GM18502 (cell line): ENCODE measurements at regions not wholly inside any gene's neighbourhood (a gene's known extent, or its start where the extent isn't known, plus 50 kb on each side); places are given as distances from the start of the nearest gene placed in this dataset.

Source experiments
- ATAC-seq: cut with Tn5 transposase; IDR thresholded peaks from one replicate; pipeline ENCODE4 v1.9.1; 2021; ENCODE audit warnings: mild to moderate bottlenecking; ENCODE audit not compliant: unreplicated experiment, poor library complexity

- no peak for ATAC-seq
These were observed 889.5 kb downstream of the EPHA4 start for GRCh38 chr2:220682616-220683015.

DNA sequence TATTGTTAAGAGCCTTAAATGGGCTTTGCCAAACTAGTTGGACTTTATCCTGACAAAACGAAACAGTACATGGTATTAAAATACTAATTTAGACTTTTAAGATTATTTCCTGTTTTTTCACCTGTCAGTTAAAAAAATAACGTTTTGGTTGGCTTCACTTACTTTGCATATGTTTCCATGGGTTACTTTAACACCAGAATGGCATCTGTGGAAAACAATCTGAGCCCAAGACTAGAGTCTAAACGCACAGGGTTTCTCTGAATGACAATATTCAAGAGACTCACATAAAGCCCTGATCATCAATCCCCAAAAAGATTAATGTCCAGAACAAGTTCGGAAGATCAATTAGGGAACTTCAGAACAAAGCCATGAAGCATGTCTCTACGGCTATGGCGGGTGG lies 888.0 kb downstream of the EPHA4 start:
- ATAC-seq, result no peak

GRCh38 chr2:220687231-220687843 lies 884.8 kb downstream of the EPHA4 start:
- ATAC-seq, result peak; percentile 93

DNA sequence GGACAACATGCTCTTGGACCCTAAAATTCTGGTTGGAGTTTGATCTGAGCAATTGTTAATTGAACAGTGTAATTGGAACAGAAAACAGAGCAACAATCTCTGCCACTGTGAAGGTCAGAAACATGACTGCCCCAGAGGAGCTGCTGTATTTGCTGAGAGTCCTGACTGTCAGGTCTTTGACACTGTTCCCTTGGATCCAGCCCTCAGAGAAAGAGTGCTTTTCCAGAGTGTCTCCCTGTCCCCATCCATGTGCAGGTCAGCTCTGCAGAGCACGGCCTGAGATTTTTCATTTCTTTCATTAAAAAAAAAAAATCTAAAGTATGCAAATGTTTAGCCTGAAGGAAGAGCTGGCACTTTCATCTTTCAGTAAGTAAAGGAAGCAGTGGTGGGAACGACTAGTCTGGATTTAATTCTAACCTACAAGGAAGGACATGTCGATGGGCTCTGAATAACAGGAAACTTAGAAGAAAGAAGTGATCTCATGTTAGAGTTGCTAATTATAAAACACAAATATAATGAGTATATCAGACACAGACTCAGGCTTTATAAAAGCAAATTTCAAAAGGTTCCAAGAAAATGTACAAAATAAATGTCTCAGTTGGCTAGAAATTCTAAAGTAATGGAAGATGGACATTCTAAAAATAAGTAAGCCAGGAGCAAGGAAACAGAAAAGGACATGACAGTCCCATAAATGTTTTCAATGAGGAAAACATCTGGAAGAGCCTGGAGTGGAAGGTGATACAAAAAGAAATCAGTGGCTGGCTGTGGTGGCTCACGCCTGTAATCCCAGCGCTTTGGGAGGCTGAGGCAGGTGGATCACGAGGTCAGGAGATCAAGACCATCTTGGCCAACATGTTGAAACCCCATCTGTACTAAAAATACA lies 876.5 kb downstream of the EPHA4 start:
- ATAC-seq, result no peak

DNA sequence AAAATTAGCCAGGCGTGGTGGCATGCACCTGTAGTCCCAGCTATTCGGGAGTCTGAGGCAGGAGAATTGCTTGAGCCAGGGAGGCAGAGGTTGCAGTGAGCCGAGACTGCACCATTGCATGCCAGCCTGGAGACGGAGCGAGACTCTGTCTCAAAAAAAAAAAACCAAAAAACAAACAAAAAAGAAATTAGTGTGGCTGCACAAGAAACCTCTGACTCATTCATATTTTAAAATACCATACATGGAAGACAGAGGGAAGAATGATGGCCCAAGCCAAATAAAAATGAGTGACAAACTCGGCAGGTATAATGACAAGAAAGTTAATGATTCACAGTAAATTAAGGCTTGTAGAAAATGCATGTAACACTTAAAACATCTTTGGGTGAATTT lies 875.8 kb downstream of the EPHA4 start:
- no peak for ATAC-seq

DNA sequence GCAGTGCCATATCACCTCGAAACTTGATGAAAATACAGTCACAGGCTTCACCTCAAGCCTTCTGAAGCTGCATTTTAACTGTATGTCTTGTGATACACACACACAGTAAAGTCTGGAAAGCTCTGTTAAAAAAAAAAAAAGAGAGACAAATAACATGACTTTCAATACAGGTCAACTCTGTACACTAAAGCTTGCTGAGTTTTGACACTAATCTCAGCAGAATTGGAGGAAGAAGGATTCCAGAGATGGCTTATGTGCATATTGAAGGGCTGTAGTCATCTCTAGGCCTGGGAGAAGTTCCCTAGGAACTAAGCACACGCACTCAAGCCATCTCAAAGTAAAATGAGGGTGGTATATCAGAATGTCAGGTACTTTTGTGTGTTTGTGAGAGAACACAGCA lies 875.1 kb downstream of the EPHA4 start:
- ATAC-seq, result no peak

DNA sequence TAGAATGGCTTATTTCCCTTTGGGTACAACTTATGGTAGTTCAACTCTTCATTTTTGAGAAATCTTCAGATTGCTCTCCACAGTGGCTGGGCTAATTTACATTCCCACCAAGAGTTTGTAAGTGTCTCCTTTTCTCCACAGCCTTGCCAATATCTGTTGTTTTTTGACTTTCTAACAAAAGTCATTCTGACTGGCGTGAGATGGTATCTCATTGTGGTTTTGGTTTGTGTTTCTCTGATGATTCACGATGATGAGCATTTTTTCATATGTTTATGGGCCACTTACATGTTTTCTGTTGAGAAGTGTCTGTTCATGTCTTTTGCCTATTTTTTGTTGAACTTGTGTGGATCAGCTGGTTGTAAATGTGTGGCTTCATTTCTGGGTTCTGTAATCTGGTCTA lies 871.0 kb downstream of the EPHA4 start:
- ATAC-seq, result no peak

DNA sequence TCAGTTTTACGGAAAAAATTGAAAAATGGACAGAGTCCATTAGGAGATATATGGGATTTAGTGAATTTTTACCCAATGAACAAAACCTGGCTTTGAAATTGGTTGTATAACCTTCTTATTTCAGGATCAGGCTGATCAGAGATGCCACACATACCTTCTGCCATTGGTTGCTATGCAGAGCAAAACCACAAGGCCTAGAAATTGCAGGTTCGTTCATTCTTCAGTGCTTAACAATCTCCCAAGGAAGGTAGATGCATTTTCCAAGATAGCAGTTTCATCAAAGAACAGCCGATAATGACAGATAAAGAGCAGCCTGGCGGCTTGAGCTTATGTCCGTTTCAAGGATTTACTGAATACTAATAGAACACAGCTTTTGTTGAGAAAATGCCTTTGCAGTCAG lies 868.8 kb downstream of the EPHA4 start:
- ATAC-seq, result no peak

DNA sequence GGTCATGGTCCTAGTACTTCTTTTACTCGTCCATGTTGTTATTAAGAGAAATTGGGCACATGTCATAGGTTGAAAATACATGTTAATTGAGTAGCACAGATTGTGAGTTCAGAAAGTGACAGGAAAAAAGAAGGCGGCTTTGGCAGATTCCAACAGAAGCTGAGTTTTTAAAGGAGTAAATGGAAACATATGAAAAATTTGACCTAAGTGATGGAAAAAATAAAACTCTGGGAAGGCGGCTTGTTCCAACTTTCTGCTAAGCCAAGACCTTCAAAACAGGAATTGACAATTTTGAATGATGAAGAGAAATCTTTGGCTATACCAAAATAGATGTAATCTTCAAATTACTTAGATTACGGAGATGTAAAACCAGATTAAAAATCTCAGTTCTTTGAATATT lies 868.0 kb downstream of the EPHA4 start:
- no peak for ATAC-seq

DNA sequence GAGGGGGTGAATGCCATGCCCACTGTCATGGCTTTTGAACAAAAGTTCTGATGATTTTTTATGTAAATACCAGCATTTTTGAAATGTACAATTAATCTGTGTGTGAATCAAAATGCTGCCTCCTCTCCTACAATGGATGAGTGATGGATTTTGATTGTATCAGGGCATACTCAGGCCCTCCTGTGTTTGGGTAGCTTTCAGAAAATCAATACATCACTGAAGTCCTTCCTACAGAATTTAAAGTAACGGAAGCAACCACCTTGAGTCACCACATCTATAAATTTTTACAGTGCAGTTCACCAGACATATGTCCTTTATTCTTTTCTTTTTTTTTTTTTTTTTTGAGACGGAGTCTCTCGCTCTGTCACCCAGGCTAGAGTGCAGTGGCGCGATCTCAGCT lies 867.3 kb downstream of the EPHA4 start:
- no peak for ATAC-seq

GRCh38 chr2:220705678-220706077 lies 866.4 kb downstream of the EPHA4 start:
- ATAC-seq, result no peak

DNA sequence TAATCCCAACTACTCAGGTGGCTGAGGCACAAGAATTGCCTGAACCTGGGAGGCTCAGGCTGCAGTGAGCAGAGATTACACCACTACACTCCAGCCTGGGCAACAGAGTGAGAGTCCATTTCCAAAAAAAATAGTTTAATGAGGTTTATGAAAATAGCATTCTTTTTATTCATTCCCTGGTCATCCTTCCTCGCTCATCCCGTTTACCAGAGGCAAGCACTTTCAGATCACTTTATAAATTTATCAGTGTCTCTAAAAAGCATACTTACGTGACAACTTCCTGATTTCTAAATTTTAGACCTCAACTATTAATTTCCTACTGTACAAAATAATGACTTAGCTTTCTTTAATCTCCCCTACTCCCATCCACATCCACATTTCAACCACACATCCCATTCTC lies 864.8 kb downstream of the EPHA4 start:
- no peak for ATAC-seq

- ATAC-seq, result no peak
These were observed 863.7 kb downstream of the EPHA4 start for GRCh38 chr2:220708366-220708765.

DNA sequence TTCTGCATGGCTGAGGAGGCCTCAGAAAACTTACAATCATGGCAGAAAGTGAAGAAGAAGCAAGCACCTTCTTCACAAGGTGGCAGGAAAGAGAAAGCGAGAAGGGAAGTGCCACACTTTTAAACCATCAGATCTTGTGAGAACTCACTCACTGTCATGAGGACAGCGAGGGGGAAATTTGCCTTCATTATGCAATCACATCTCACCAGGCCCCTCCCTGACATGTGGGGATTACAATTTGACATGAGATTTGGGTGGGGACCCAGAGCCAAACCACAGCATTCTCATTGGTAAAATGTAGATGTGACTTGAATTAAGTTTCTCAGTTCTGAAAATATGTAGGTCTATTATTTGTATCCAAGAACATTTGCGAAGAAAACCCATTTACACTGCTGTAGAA lies 854.8 kb downstream of the EPHA4 start:
- no peak for ATAC-seq

DNA sequence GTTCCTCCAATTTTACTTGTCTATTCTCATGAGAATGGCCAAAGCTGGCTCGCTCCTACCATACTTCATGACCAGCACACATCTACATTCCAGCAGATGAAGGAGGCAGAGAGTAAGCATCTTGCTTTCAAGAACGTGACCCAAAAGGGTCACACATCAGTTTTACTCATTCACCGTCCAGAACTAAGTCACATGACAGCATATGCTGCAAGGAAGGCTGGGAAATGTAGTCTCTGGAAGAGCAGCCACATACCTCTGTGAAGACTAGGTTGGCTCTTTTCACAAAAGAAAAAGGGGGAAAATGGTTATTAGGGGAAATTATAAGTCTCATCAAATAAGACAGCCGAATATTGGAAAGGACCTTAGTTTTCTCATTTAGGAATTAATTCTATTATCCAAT lies 835.3 kb downstream of the EPHA4 start:
- ATAC-seq, result no peak

GRCh38 chr2:220743203-220743602 lies 828.9 kb downstream of the EPHA4 start:
- no peak for ATAC-seq

- ATAC-seq, result no peak
These were observed 827.2 kb downstream of the EPHA4 start for GRCh38 chr2:220744861-220745260.

GRCh38 chr2:220745682-220746081 lies 826.4 kb downstream of the EPHA4 start:
- no peak for ATAC-seq

DNA sequence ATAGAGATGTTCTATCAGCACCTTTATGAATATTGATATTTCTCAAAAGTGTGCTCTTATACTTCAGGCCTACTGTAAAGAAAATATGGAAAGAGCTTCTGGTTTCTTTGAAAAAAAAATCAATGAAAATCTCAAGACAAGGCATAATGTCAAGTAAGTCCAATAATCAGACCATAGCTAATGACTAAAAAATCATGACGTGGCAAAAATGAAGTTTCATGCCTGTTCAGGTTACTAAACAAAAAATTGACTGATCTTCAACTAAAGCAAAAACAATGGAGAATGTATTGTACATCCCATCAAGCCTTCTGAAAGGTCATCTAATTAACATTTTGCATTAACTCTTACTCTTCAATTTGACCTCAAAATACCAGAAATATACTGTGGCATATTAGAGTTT lies 824.4 kb downstream of the EPHA4 start:
- ATAC-seq, result no peak

GRCh38 chr2:220748875-220749479 lies 823.1 kb downstream of the EPHA4 start:
- no peak for ATAC-seq

DNA sequence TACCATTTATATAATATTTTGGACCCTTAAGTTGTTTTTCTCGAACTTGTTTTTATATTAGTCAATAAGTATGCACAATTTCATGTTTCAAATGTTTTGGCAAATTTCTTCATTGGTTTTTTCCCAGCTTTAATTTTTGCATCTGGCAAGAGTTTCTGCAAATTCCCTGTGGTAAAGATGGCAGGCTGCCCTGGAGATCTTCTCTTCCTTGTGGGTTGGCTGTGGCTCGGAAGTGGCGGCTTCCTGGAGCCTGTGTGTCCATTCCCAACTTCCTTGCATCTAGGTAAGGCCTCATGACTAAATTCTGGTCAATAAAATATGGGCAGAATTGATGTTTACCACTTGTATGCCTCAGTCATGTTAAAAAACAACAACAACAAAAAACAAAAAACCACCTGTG lies 818.6 kb downstream of the EPHA4 start:
- ATAC-seq, result no peak

DNA sequence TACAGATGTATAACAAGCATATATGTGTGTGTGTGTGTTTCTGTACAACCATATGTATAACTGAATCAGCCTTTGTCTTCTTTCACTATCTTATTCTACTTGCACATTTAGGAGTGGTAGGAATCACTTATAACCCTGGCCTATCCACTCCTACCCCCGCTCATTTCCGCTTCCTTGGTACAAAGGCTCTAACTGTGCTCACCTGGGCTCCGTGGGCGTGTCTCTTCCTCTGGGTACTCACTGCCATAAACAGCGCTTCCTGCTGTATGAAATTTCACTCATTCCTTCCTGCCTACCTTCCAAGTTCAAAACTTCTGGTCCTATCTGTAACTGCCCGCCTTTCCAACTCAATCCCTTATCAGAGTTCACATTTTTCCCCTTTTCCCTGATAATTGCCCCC lies 815.5 kb downstream of the EPHA4 start:
- ATAC-seq, result no peak
